ENCODE measurements at regions not wholly inside any gene's neighbourhood (a gene's known extent, or its start where the extent isn't known, plus 50 kb on each side); places are given as distances from the start of the nearest gene placed in this dataset.

GRCh38 chrX:150036181-150036580, 97.9 kb upstream of the EOLA2 start:
- TF ChIP-seq CTCF (IDR thresholded peaks at IDR 0.05; ENCODE audit: poor library complexity) (no peak), EZH2 (IDR thresholded peaks at IDR 0.05; ENCODE audit: borderline replicate concordance) (no peak), EZH2phosphoT487 (IDR thresholded peaks at IDR 0.05; ENCODE audit: low read depth, severe bottlenecking, unreplicated experiment) (no peak)
